HG02970 (cell line): ENCODE measurements at regions not wholly inside any gene's neighbourhood (a gene's known extent, or its start where the extent isn't known, plus 50 kb on each side); places are given as distances from the start of the nearest gene placed in this dataset.

Experiments
- ATAC-seq: cut with Tn5 transposase; IDR thresholded peaks from one replicate; pipeline ENCODE4 v1.9.1; 2021; ENCODE audit warnings: mild to moderate bottlenecking, moderate library complexity, moderate number of reproducible peaks; ENCODE audit not compliant: unreplicated experiment, low FRiP score

DNA sequence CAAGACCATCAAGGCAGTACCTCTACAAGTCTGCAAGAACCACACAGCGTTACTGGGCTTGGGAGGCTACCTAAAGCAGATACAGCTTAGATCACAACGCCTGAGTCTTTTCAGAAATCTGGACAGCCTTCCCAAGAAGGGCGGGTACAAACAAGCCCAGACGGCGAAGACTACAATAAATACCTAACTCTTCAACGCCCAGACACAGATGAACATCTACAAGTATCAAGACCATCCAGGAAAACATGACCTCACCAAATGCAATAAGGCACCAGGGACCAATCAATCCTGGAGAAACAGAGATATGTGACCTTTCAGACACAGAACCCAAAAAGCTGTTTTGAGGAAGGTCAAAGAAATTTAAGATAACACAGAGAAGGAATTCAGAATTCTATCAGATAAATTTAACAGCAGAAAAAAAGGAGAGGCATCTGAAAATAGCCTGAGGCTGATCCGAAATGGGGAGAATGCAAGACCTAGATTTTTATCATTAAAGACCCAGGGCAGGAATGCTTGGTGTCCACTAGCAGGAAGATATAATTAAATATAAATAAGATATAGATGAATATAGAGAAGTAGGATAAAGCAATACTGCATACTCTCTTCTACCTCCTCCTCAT, 131.7 kb upstream of the COL21A1 start:
- ATAC-seq = no peak

DNA sequence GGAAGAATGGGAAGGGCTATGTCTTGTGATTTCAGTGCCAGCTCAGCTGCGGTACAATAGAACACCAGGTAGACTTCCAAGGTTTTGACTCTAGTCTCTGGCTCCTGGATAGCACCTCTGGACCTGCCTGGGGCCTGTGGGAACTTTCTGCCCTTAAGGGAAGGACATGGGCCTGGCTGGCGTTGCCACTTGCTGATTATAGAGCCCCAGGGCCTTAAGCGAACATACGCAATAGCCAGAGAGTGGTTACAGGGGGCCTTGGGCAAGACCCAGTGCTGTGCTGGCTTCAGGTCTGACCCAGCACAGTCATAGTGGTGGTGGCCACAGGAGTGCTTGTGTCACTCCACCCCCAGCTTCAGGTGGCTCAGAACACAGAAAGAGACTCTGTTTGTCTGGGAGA, 131.1 kb upstream of the COL21A1 start:
- no peak for ATAC-seq

DNA sequence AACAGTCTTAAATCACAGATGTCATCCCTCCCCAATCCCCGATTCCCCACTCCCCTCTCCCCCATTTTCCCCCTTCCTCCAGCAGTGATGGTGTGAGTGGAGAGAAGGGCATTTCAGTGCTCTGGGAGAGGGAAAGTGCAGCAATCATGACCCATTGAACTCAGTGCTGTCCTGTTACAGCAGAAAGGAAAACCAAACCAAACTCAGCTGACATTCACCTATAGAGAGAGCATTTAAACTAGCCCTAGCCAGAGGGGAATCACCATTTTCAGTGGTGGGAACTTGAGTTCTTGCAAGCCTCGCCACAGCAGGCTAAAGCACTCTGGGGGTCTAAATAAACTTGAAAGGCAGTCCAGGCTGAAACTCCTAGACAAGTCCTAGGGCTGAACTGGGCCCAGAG, 129.9 kb upstream of the COL21A1 start:
- ATAC-seq = no peak

DNA sequence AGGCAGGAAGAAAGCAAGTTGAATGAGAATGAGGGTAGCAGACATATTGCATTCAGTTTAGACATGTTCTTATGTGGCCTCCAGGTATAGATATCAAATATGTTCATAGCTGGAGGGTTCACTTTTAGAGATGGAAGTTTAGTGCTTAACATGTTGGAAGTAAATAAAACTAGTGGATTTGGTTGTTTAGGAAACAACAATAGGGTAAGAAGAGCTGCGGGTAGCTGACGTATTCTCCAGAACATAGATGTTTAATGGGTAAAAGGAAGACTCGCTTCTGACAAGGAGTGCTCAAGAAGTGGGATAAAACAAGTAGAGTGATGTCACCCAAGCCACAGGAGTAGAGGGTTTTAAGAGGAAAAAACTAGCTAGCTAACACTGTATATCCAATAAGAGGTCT, 128.4 kb upstream of the COL21A1 start:
- ATAC-seq = no peak

DNA sequence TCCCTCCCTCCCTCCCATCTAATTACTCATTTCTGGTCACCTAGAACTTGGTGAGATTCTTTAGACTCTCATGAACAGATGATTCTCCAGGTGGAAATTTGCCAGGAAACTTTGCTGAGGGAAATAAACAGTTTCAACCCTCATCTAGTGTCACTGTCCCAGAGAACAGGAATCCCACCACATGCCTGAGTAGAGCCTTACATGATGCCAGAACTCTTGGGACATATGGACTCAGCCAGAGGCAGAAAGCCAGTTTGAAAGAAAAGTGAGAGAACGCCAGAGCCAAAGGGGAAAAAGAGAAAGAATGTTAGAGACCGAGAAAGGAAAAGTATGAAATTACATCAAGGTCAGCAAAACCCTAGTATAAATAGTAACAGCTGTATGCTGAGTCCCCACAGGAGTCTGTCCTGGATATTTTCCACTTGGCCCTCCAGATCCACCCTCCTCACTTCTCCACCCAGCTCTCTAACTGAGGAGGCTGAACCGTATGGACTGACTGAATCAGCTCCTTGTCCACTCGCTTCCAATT, 127.5 kb upstream of the COL21A1 start:
- no peak for ATAC-seq

DNA sequence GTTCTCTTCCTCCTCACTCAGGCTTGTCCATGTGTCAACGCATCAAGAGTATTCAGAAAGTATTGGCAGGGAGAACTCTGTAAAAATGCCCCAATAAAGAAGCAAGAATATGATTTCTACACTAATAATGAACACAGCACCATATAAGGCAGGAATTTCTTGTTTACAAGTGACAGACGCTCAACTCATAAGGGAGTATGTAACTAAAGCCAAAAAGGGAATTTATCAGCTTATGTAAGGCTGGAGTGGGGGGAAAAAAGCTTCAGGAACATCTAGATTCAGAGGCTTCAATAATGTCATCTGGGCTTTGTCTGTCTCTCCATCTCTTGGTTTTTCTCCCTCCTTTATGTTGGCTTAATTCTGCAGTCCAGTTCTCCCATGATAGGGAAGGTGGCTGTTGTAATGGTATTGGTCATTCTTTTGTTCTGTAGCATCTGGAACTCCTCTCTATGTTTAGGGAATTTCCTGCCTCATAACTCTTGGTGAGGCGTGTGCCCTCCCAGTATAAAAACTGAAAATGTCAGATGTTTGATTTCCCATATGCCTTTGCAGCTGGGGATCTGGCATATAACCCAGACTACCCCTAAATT, 125.1 kb upstream of the COL21A1 start:
- no peak for ATAC-seq

DNA sequence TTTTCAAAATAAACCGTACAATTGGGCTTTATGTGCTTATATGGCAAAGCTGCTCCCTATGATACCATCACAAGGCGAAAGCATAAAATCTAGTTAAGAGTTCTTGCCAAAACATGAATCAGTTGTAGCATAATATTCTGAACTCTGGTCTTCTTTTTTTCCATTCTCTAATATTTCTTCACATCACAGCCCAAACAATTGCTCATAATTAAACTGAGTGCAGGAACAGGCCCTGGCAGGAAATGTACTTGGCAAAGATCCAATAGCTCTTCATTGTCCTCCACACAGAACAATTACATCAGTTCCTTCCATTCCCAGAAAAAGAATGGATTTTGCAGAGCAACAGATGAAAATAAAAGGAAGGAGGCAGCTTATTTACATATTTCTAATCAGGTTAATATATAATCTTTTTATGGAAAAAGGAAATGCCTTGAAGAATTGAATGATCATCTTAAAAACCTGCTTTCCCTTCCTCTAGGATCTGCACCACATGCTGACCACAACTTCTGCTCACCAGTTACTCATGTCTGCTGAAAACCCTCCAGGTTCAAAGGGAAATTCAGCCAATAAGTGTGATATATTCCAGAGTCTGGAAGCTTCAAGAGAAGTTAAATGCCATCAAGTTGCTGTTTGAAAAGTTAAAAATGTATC, 123.3 kb upstream of the COL21A1 start:
- ATAC-seq = no peak

DNA sequence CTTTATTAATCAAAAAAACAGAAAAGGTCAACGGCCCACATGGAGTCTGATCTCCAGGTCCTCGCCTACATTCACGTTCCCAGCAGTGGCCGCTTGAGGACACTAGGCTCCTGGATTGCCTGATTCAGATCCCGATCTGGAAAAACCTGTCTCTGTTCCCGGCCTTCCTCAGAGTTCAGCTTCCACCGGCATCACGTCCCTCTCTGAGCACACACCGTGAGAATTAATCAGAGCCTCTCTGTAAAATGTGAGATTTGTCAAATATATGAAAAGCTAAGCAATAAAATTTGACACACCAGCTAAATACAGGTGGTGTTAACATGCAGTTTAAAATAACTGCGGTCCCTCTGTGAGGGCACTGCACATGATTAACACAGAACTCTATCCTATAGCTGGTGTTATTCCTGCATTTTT, 122.8 kb upstream of the COL21A1 start:
- no peak for ATAC-seq

DNA sequence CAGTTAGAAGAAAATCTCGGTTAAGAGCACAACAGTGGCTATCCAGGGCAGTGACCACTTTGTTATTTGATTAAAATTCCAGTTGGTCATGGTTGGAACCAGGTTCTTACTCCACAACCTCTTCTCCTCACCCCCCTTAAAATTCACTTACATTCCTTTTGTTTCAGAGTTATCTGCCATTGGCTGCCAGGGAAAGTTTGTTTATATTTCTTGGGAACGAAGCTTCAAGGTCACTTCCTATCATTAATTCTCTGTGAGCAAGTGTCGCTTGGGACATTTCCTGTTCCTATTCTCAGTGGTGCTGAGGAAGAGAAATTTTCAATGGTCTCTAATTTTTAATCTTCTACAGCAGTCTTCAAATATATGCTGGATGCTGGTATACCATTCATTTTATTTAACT, 121.1 kb upstream of the COL21A1 start:
- ATAC-seq = no peak

DNA sequence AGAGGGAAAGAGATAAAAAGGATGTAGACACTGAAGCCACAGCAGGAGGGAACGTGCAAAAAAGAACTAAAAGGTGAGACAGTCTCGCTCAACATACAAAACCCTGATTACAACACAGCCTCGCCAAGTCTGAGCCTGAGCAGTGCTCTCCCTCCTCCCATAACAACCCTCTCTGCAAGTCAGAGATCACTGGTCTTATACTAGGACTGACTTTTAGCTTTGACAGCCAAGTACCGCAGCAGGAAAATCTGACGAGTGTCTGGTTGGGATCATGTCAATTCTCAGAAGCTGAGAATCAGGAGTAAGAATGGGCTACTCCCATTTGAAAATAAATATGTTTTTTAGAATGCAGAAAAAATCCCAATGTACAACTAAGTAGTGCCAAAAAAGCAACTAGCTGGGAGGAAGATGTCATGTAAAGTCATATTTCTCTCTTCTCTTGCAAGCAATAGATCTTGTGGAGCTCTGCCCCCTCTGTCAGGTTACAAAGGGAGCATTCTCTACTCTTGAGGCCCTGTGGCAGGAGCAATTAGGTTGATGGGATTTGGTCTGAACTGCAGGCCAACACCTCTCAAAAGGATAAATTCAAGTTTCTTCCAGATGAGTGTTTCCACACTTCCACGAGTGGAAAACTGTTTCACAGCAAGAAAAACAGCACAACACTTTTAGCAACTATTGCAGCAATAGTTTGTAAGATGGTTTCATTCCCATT, 118.9 kb upstream of the COL21A1 start:
- no peak for ATAC-seq

DNA sequence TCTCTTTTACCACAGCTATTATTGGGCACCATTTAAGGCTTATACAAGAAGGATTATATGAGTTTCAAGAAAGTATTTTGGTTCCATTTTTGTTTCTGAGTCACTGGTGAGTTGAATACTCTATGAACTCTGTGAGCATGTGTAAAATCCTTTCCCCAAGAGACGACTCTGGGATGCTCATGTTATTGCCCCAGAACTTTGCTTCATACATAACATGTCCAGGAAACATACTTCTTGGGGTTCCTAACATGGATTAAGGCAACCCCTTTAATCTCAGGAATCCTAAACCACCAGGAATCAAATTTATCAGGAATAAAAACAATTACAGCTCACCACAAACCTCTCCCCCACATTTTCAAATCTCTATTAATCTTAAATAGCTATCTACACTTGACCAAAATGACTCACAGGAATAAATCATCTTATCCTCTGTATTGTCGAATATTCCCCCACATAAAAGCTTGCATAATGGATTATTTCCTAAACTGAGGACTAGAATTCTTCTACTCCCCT, 117.5 kb upstream of the COL21A1 start:
- ATAC-seq = no peak

DNA sequence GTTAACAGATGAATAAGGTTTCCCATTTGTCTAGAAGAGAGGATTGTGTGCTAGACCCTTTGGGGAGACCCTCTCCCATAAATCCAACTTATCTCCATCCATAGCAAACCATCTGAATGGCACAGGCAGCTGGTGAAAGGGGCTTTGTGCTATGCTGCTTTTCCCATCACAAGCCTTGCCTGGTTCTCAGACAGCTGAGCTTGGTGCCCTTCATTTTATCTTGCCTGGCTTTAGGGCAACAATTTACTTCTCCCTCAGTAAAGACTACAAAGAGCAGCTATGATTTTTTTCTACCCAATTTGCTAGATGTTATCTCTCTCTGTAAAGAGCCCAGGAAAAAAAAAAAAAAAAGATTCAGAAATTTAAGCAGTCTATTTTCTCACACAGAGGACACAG, 117.0 kb upstream of the COL21A1 start:
- no peak for ATAC-seq

DNA sequence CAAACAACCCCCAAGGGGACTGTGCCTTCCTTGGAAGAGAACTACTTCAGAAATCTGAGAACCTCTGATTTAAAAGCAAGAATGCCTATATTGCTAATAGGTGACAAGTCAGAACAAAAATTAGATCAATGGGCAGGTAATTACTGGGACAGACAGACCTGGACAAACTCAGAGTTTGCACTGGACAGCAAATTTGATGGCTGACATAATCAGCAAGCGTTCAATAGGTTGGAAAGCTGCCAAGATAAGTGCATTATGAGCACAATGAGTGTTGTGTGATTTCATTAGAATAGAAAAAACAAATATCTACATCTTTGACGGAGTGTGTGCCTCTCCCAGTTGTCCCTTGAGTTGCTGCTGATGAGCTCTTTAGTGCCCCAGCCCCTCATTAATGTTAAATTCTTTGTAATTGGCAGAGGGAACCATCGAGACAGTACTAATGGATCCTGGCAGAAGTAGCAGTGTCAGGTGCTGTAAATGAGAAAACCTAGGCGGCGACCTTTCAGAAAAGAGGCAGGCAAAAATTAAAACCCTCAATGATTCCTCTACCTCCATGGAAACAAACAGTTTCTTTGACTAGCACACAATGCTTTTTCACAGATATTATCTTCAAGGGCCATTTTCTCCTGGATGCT, 116.5 kb upstream of the COL21A1 start:
- no peak for ATAC-seq

DNA sequence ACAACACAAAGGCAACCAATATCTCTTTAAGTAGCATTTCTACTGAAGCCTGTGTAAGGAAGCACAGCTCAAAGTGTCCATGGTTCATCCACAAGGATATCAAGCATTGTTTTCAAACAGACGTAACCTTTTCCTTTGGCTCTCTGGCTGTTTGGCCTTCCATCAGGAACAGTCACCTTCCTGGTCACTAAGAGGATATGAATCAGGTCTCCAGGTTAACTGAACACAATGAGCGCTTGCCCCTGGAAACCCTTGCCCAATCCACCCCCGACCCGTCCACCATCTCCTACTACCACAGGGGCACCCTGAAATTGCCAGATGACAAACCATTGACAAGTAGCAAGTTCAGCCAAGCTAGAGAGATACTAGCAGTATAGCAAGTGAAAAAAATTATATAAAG, 114.4 kb upstream of the COL21A1 start:
- no peak for ATAC-seq

DNA sequence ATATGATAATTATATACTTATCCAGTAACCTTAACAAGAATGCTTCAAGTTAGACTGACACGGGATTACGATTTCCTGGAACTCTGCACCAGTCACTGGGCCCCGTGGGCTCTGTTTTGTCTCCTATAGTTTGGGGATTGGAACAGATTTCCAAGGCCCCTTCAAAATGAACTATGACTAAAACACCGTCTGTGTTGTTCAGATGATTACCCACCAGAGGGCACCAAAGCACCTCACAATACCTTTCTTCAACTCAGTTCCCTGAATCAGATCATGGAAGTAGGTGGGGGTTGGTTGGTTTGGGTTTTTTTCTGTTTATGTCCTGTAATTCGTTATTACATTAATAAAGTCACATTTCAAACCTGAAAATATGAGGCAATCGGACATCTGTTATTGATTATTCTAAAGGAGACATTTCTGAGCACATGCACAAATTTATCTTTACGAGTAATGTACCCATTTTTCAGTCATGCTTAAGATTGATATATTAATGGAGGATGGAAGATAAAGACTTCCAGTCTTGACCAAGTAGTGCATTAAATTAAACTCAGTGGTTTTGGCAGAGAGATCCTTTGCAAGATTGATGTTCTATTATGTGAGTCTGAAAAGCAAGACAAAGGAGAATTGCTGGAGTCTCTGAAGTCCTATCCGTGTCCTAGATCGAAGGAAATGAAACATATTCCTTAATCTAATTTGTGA, 112.0 kb upstream of the COL21A1 start:
- peak; percentile 71 for ATAC-seq

DNA sequence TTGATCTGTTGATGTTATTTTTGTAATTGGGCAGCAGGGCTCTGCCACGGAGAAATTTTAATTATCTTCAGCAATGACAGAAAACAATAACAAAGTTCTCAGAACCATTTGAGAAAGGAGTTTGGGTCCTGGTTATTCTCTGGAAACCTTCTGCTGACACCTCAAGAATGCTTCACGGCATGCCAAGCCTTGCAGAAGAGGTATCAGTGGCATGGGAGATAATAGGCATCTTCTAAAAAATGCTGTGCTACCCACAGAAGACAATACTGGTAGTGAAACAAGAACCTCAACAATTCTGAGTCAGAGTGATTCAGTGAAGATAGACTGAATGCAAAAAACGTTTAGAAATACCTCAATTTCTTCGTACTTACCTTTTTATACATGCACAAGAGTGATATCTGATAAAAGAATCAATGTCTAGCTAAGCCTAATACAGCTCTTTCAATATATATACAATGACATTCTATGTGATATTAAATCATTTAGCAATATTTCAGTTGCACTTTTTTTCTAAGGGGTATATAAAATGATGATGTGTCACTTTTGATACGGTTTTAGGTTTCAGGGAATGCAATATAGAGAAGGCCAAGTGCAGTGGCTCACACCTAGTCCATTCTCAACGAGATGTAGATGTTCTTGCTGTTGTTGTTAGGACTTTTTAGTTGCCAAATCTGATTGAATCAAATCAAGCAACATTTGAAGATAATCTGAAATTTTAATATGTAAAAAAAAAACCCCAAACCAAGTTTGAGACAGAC, 110.4 kb upstream of the COL21A1 start:
- ATAC-seq = no peak

DNA sequence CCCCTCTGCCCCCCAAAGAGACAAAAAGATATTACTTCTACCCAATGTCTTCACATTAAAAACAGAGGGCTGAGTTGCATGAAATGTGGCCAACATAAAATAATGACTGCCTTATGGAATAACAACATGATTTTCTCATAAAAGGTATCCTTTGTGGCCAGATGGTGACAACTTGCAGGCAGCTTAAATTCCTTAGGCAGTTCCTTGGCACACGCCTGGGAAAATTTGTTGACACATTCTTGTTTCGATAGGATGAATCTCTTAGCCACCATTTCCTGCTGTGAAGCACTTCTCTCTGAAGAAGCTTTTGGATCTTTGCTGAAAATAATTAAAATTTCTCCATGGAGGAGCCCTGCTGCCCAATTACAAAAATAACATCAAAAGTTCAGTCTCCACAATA, 109.0 kb upstream of the COL21A1 start:
- ATAC-seq = no peak

DNA sequence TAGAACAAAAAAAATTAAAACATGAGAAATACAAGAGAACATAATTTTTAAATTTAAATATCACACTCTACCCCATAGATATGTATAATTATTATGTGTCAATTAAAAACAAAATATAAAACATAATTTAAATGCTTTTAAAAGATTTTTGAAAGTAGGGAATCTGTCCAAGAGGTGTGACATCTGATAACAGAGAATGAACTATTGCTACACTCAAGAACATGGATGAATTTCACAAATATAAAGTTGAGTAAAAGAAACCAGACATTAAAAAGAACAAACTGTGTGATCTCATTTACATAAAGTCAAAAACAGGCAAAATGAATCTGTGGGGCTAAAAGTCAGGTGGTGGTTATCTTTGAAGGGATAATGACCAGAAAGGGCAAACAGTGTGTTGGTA, 106.5 kb upstream of the COL21A1 start:
- no peak for ATAC-seq

DNA sequence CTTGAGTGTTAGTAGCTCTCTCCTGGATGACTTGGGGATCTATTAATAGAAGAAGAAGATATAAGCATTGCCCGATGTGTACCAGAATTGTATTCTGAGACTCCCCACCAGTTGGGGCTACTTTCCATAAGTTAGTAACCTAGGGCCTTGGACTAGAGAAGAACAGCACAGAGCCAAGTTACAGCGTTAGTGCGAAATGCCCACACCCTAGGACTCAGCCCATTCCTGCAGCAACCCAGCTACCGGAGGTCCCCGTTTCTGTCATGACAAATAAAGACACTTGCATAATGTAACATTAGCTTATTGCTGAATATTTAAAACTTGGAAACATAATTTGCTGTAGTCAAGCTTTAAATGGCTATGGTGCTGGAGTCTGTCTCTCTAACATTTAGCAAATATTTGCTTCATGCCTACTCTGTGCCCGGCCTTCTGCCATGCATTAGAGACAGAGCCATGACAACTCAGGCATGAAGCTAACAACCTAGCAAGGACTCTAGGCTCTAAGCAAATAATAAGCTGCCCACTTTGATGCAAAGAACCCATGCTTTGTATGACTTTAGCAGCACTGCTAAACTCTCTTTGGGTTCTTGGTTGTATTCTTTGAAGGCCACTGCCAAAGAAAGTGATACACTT, 103.4 kb upstream of the COL21A1 start:
- ATAC-seq = no peak
